Activated CD4-positive, CD25-positive, alpha-beta regulatory T cell treated with anti-CD3 and anti-CD28 coated beads, Interleukin-2, amount 50 U/mL, for 72 hours (primary cell): ENCODE measurements at regions not wholly inside any gene's neighbourhood (a gene's known extent, or its start where the extent isn't known, plus 50 kb on each side); places are given as distances from the start of the nearest gene placed in this dataset.

Experiments used
- DNase-seq: peaks from one replicate; pipeline ENCODE4 v3.0.0; 2021

DNA sequence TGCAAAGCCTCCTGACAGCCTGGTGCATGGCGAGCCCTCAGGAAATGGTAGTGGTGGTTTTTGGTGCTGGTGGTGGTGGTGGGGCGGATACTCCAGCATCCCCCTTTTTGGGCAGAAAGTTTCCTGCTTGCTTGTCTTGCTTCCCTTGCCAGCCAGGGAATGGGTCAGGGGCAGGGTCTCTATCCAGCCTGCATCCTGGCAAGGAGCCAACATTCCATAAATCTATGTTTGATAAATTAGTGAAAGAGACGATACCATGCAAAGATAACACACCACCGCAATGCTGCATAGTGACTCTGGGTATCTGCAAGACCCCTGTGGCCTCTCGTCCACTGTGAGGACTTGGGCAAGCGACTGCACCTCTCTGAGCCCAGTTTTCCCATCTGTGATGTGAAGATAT, 246.2 kb downstream of the LRFN2 start:
- DNase-seq, result no peak

- DNase-seq, result no peak
Observed at GRCh38 chr6:40340196-40340595, 247.0 kb downstream of the LRFN2 start.

DNA sequence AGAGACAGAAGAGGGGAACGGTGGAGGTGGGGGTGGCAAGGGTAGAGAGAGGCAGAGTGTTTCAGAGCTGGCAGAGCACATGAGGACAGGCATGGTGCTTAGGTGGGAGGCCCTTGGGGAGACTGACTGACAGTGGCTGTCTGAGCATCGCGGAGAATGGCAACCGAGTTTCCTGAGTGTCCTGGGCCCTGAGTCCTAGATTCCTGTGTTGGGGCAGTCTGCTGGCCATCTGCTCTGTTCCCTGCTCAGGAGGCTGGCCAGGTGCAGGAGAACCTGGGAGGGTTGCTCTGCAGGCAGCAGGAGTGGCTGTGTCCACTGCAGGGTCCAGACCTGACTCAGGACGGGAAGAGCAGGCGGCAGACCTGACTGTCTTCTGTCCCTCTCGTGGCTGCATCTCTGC, 248.9 kb downstream of the LRFN2 start:
- DNase-seq, result no peak

- no peak for DNase-seq
Observed at GRCh38 chr6:40336940-40337760, 250.0 kb downstream of the LRFN2 start.

DNA sequence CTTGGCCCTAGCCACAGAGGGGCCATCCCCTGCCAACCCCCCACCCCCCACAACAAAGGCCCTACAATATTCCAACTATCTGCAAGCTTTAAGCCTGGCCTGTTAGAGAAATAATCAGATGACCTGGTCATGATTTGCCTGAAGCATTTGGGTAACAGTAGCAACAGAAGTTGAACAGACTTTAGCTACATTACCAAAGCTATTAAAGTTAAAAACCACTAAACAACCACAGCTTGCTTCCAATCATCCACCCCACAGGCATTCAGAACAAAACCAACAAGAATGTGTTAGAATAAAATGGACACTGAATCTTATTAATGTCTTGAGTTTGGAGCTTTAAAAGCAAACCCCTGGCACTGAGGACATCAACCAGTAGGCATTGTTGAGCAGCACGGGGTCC, 250.9 kb downstream of the LRFN2 start:
- DNase-seq, result no peak

GRCh38 chr6:40334496-40335270, 252.5 kb downstream of the LRFN2 start:
- no peak for DNase-seq

DNA sequence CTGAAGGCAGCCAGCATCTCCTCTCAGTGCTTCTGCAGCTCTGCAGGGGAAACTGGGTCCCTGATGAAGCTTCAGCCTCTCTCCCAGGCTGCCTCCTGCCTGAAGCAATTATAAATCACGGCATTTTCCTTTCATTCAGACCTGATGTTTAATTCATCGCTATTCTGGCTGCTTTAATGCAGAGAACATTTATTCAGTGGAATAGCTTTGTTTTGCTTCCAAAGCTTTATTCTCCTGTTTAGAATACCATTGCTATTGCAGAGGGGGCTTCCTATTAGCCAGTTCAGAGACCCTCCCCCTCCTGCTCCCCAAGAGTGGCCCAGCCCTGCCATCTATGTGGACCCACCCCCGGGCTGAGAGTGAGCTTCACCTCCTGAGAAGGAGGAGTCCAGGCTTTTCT, 255.6 kb downstream of the LRFN2 start:
- no peak for DNase-seq

DNA sequence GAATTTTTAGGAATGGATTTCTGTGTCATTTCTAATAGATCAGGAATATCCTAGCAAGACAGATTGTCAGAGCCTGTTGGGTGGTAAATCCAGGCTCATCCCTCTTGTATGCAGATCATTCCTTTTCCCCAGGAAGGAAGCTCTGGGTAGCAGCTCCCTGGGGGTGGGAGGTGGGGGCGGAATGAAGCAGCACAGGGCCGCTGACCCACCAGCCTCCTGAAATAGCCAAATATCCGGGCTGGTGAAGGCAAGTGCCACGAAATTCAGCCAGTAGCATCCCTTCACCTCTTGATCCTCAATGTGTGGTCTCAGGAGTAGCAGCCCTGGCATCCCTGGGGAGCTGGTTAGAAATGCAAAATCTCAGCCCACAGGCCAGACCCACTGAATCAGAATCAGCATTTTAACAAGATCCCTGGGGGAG, 256.9 kb downstream of the LRFN2 start:
- no peak for DNase-seq

DNA sequence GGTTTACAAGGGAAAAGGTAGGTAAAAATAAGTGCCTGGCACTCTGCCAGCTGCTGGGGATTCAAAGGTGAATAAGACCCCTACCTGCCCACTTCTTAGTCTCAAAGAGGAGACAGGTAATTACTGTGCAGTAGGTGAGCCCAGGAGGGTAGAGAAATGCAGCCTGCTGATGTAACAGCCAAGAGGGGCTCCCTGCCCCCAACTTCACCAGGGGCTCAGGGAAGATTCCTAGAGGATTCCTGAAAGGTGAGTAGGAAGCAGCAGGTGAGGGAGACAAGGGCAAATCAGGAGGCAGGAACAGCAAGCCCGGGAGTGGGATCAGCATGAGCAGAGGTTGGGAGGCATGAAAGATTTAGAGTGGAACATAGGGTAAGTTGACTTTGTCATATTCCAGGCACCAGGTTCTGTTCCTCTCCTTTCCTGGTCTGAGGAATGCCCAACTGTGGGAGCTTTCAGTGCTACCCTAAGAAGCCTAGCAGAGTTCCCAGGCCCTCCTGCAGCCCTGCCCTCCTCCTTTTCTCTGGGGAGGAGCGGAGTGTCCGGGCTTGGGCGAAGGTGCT, 258.1 kb downstream of the LRFN2 start:
- no peak for DNase-seq

- no peak for DNase-seq
Observed at GRCh38 chr6:40328386-40328985, 258.7 kb downstream of the LRFN2 start.

DNA sequence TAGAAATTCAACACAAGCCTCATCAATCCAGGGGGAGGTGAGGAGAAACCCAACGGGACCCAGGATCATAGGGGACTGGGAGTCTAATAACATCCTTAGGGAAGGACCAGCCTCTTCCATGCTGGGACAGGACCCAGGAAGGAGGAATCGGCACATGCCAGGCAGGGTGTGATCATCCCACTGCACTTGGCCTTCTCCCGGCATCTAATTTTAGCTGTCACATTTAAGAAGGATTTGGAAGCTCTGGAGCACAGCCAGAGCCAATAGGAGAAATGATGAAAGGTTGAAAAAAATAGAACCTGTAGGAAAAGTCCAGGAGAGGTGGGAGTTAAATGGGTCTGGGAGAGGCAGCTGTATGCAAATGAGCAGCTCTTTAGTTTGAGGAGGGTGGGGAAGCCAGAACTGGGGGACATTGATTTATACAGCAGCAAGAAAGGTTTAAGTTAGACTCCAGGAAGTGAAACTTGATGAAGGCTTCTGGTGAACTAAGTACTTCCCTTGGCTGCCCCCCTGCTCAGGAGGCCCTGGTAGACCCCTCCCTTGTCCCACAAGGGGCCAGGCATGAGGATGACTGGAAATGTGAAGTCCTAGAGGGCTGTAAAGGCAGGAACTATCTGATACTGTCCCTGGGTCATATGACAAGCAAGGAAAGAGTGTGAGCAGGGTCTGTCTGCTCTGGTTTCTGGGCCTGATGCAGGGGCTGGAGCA, 260.3 kb downstream of the LRFN2 start:
- DNase-seq, result no peak

- no peak for DNase-seq
Observed at GRCh38 chr6:40325791-40326190, 261.4 kb downstream of the LRFN2 start.

DNA sequence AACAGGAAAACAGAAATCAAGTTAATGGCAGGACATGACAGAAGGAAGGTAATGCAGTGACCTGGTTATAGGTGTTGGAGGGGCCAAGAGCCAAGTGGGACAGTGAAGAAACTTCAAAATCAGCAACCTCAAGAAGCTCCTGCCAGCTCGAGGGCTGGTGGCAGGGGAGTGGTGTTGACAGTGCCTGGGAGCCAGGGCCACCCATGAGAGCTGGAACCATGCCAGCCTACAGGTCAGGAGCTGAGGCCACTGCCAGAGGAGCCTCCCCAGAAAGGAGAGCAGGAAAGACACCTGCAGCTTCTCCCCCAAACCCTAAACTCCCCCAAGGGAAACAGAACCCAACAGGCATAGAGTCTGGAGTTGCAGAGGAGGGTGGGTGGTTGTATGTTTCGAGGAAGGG, 262.1 kb downstream of the LRFN2 start:
- DNase-seq, result no peak

- no peak for DNase-seq
Observed at GRCh38 chr6:40323881-40324634, 263.1 kb downstream of the LRFN2 start.

- DNase-seq, result no peak
Observed at GRCh38 chr6:40322336-40322735, 264.8 kb downstream of the LRFN2 start.

DNA sequence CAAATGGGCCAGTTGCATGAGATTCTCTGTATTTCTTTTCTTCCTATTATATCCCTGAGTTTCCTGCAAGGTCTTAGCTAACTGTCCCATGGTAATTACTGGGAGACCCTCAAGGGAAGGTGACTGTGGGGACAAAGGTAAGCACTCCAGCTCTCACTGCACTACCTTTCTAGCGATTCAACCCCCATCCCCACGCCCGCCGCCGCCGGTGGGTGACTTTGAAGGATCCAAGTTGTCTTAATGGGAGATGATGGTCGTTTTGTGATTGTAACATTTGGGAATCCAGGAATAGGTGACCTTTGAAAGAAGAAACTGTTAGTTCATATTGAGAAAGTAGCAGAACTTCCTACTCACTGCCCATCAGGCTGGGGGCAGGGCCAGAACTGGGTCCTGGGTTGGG, 265.5 kb downstream of the LRFN2 start:
- no peak for DNase-seq

GRCh38 chr6:40320947-40321346, 266.2 kb downstream of the LRFN2 start:
- no peak for DNase-seq

- DNase-seq, result no peak
Observed at GRCh38 chr6:40320441-40320840, 266.7 kb downstream of the LRFN2 start.

GRCh38 chr6:40319124-40319523, 268.0 kb downstream of the LRFN2 start:
- no peak for DNase-seq

GRCh38 chr6:40315060-40315459, 272.1 kb downstream of the LRFN2 start:
- no peak for DNase-seq

- no peak for DNase-seq
Observed at GRCh38 chr6:40313582-40313981, 273.6 kb downstream of the LRFN2 start.
